ENCODE measurements at regions not wholly inside any gene's neighbourhood (a gene's known extent, or its start where the extent isn't known, plus 50 kb on each side); places are given as distances from the start of the nearest gene placed in this dataset.

GRCh38 chr5:4720831-4721230 is 419.3 kb upstream of the ADAMTS16 start:
- H3K56ac ChIP-seq (ENCODE audit: low read length) = no peak overlapping the region
- H2BK5ac ChIP-seq (ENCODE audit: low read length) = no peak overlapping the region
- H3K18ac ChIP-seq (ENCODE audit: low read length) = no peak overlapping the region
- no peaks in the 10 kb centered on the region for H3K79me2 ChIP-seq (ENCODE audit: control insufficient read depth, insufficient read depth, low read length)
- no CpG with 5 or more reads among the region's 6 CpGs for WGBS (ENCODE audit: extremely low coverage, insufficient coverage, low lambda C conversion rate)
- H3K27me3 ChIP-seq (ENCODE audit: insufficient read depth, low read length, poor library complexity) = no peaks in the 10 kb centered on the region
- no peaks in the 10 kb centered on the region for H3K36me3 ChIP-seq (ENCODE audit: control insufficient read depth, insufficient read depth, low read length)
- DNase-seq = peak; percentile 77
- no peak overlapping the region for H4K8ac ChIP-seq (ENCODE audit: low read depth, low read length)
- H2BK120ac ChIP-seq (ENCODE audit: low read depth, low read length) = no peak overlapping the region
- H3K23ac ChIP-seq (ENCODE audit: low read length) = no peak overlapping the region
- no peak overlapping the region for H3K27ac ChIP-seq (ENCODE audit: low read depth, low read length)
- no peaks in the 10 kb centered on the region for H3K79me1 ChIP-seq (ENCODE audit: low read length)
- no peak overlapping the region for H4K5ac ChIP-seq (ENCODE audit: low read length)
- no peak overlapping the region for H3K4ac ChIP-seq (ENCODE audit: low read depth, low read length)
- H2AK5ac ChIP-seq (ENCODE audit: low read length) = no peak overlapping the region
- no peak overlapping the region for H3K9ac ChIP-seq (ENCODE audit: low read length)
- H3K4me2 ChIP-seq (ENCODE audit: low read length) = no peak overlapping the region
- no peak overlapping the region for H3K4me3 ChIP-seq (ENCODE audit: low read length)
- H2BK15ac ChIP-seq (replicated peaks; ENCODE audit: low read depth) = no peak overlapping the region
- no peaks in the 10 kb centered on the region for H3K4me1 ChIP-seq (ENCODE audit: control insufficient read depth, low read depth, low read length)

DNA sequence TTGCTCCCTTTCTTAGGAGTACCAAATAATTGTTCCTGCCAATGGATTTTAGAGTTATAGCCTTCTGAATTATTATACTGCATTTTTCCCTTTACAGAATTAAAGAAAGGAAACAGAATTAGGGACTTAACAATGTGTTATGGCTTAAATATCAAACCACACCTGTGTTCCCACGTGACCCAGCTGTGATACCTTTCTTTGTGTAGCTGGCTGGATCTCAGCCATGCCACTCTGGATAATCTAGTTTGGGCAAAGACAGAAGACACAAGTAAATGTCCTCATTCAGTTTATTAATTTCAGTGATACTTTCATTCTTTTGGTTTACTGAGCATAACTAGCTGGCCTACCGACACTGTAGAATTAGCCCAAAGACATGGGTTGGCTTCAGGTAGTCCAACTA is 417.2 kb upstream of the ADAMTS16 start:
- H3K79me2 ChIP-seq (ENCODE audit: control insufficient read depth, insufficient read depth, low read length) = no peaks in the 10 kb centered on the region
- no peak overlapping the region for H2BK15ac ChIP-seq (replicated peaks; ENCODE audit: low read depth)
- H3K4me2 ChIP-seq (ENCODE audit: low read length) = no peak overlapping the region
- no peak overlapping the region for H3K27ac ChIP-seq (ENCODE audit: low read depth, low read length)
- H3K36me3 ChIP-seq (ENCODE audit: control insufficient read depth, insufficient read depth, low read length) = no peaks in the 10 kb centered on the region
- no peak overlapping the region for H4K5ac ChIP-seq (ENCODE audit: low read length)
- H3K18ac ChIP-seq (ENCODE audit: low read length) = no peak overlapping the region
- no peak overlapping the region for H2BK120ac ChIP-seq (ENCODE audit: low read depth, low read length)
- DNase-seq = no peak
- H3K27me3 ChIP-seq (ENCODE audit: insufficient read depth, low read length, poor library complexity) = no peaks in the 10 kb centered on the region
- no peak overlapping the region for H3K56ac ChIP-seq (ENCODE audit: low read length)
- no peak overlapping the region for H2BK5ac ChIP-seq (ENCODE audit: low read length)
- no peaks in the 10 kb centered on the region for H3K79me1 ChIP-seq (ENCODE audit: low read length)
- no peak overlapping the region for H3K4ac ChIP-seq (ENCODE audit: low read depth, low read length)
- H3K9ac ChIP-seq (ENCODE audit: low read length) = no peak overlapping the region
- H4K8ac ChIP-seq (ENCODE audit: low read depth, low read length) = no peak overlapping the region
- H3K23ac ChIP-seq (ENCODE audit: low read length) = no peak overlapping the region
- H3K4me1 ChIP-seq (ENCODE audit: control insufficient read depth, low read depth, low read length) = no peaks in the 10 kb centered on the region
- WGBS (ENCODE audit: extremely low coverage, insufficient coverage, low lambda C conversion rate) = no CpG with 5 or more reads among the region's 2 CpGs
- H3K4me3 ChIP-seq (ENCODE audit: low read length) = no peak overlapping the region
- H2AK5ac ChIP-seq (ENCODE audit: low read length) = no peak overlapping the region

DNA sequence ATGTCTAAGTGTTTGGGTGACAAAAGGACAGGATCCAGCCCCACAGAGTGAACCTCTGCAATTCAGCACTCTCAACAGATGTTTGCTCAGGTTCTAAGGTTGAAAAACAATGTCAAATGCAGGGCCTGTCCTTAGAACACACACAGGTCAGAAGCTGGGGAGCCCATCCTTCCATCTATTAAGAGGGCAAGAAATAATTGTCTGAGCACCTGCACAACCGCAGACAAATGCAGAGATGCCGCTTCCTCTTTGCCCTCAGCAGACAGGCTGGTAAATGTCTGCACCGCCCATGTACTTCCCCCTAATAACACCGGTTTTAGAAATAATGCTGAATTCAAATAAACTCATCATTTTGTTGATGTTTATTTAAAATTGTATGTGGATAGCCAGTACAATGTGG is 414.5 kb upstream of the ADAMTS16 start:
- DNase-seq = no peak
- Histone ChIP-seq H3K56ac (ENCODE audit: low read length) (no peak overlapping the region), H3K4me3 (ENCODE audit: low read length) (no peak overlapping the region), H2BK5ac (ENCODE audit: low read length) (no peak overlapping the region), H2BK15ac (replicated peaks; ENCODE audit: low read depth) (no peak overlapping the region), H3K79me1 (ENCODE audit: low read length) (no peaks in the 10 kb centered on the region), H3K18ac (ENCODE audit: low read length) (no peak overlapping the region), H3K27me3 (ENCODE audit: insufficient read depth, low read length, poor library complexity) (no peaks in the 10 kb centered on the region), H3K79me2 (ENCODE audit: control insufficient read depth, insufficient read depth, low read length) (no peaks in the 10 kb centered on the region), H3K4me1 (ENCODE audit: control insufficient read depth, low read depth, low read length) (no peaks in the 10 kb centered on the region), H3K4ac (ENCODE audit: low read depth, low read length) (no peak overlapping the region), H3K36me3 (ENCODE audit: control insufficient read depth, insufficient read depth, low read length) (no peaks in the 10 kb centered on the region), H4K5ac (ENCODE audit: low read length) (no peak overlapping the region), H3K27ac (ENCODE audit: low read depth, low read length) (no peak overlapping the region), H3K23ac (ENCODE audit: low read length) (no peak overlapping the region), H4K8ac (ENCODE audit: low read depth, low read length) (no peak overlapping the region), H3K4me2 (ENCODE audit: low read length) (no peak overlapping the region), H3K9ac (ENCODE audit: low read length) (no peak overlapping the region), H2AK5ac (ENCODE audit: low read length) (no peak overlapping the region), H2BK120ac (ENCODE audit: low read depth, low read length) (no peak overlapping the region)
- WGBS (ENCODE audit: extremely low coverage, insufficient coverage, low lambda C conversion rate) = no CpG with 5 or more reads among the region's 4 CpGs

GRCh38 chr5:4730279-4730678 is 409.9 kb upstream of the ADAMTS16 start:
- H3K27ac ChIP-seq (ENCODE audit: low read depth, low read length) = no peak overlapping the region
- no peaks in the 10 kb centered on the region for H3K79me1 ChIP-seq (ENCODE audit: low read length)
- no peak overlapping the region for H2BK15ac ChIP-seq (replicated peaks; ENCODE audit: low read depth)
- H4K5ac ChIP-seq (ENCODE audit: low read length) = no peak overlapping the region
- H3K36me3 ChIP-seq (ENCODE audit: control insufficient read depth, insufficient read depth, low read length) = no peaks in the 10 kb centered on the region
- H3K79me2 ChIP-seq (ENCODE audit: control insufficient read depth, insufficient read depth, low read length) = no peaks in the 10 kb centered on the region
- no peak overlapping the region for H3K18ac ChIP-seq (ENCODE audit: low read length)
- WGBS (ENCODE audit: extremely low coverage, insufficient coverage, low lambda C conversion rate) = no CpG with 5 or more reads among the region's 5 CpGs
- H3K27me3 ChIP-seq (ENCODE audit: insufficient read depth, low read length, poor library complexity) = no peaks in the 10 kb centered on the region
- H4K8ac ChIP-seq (ENCODE audit: low read depth, low read length) = no peak overlapping the region
- no peak overlapping the region for H3K23ac ChIP-seq (ENCODE audit: low read length)
- no peak overlapping the region for H2AK5ac ChIP-seq (ENCODE audit: low read length)
- no peak overlapping the region for H3K4me2 ChIP-seq (ENCODE audit: low read length)
- no peak overlapping the region for H3K9ac ChIP-seq (ENCODE audit: low read length)
- DNase-seq = no peak
- no peak overlapping the region for H3K4ac ChIP-seq (ENCODE audit: low read depth, low read length)
- no peaks in the 10 kb centered on the region for H3K4me1 ChIP-seq (ENCODE audit: control insufficient read depth, low read depth, low read length)
- H2BK5ac ChIP-seq (ENCODE audit: low read length) = no peak overlapping the region
- H3K4me3 ChIP-seq (ENCODE audit: low read length) = no peak overlapping the region
- no peak overlapping the region for H3K56ac ChIP-seq (ENCODE audit: low read length)
- no peak overlapping the region for H2BK120ac ChIP-seq (ENCODE audit: low read depth, low read length)

DNA sequence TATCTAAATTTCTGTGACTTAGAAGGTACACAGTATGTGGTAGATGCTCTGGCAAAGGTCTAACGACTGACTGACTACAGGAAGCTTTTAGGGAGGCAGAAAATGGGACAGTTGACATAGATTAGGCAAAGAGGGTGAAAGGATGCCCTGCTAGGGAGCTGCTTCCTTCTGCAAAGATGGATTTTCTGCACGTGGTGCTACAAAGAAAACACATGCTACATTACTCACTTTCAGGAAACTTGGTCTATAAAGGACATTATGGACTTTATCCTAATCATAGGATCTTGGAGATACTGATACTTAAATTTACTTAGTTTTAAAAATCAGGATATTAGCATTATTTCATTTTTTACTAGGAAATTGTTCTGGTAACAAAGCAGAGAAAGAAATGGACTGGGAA is 405.8 kb upstream of the ADAMTS16 start:
- no peak overlapping the region for H2BK15ac ChIP-seq (replicated peaks; ENCODE audit: low read depth)
- no CpG with 5 or more reads among the region's 2 CpGs for WGBS (ENCODE audit: extremely low coverage, insufficient coverage, low lambda C conversion rate)
- no peaks in the 10 kb centered on the region for H3K27me3 ChIP-seq (ENCODE audit: insufficient read depth, low read length, poor library complexity)
- H3K9ac ChIP-seq (ENCODE audit: low read length) = no peak overlapping the region
- H3K56ac ChIP-seq (ENCODE audit: low read length) = no peak overlapping the region
- H2AK5ac ChIP-seq (ENCODE audit: low read length) = no peak overlapping the region
- H4K8ac ChIP-seq (ENCODE audit: low read depth, low read length) = no peak overlapping the region
- H3K4me3 ChIP-seq (ENCODE audit: low read length) = no peak overlapping the region
- no peak overlapping the region for H2BK120ac ChIP-seq (ENCODE audit: low read depth, low read length)
- no peaks in the 10 kb centered on the region for H3K79me1 ChIP-seq (ENCODE audit: low read length)
- no peak overlapping the region for H3K27ac ChIP-seq (ENCODE audit: low read depth, low read length)
- no peak overlapping the region for H3K4me2 ChIP-seq (ENCODE audit: low read length)
- H2BK5ac ChIP-seq (ENCODE audit: low read length) = no peak overlapping the region
- no peak overlapping the region for H3K18ac ChIP-seq (ENCODE audit: low read length)
- H3K23ac ChIP-seq (ENCODE audit: low read length) = no peak overlapping the region
- H3K79me2 ChIP-seq (ENCODE audit: control insufficient read depth, insufficient read depth, low read length) = no peaks in the 10 kb centered on the region
- H3K4ac ChIP-seq (ENCODE audit: low read depth, low read length) = no peak overlapping the region
- H4K5ac ChIP-seq (ENCODE audit: low read length) = no peak overlapping the region
- no peaks in the 10 kb centered on the region for H3K4me1 ChIP-seq (ENCODE audit: control insufficient read depth, low read depth, low read length)
- no peaks in the 10 kb centered on the region for H3K36me3 ChIP-seq (ENCODE audit: control insufficient read depth, insufficient read depth, low read length)
- DNase-seq = no peak

DNA sequence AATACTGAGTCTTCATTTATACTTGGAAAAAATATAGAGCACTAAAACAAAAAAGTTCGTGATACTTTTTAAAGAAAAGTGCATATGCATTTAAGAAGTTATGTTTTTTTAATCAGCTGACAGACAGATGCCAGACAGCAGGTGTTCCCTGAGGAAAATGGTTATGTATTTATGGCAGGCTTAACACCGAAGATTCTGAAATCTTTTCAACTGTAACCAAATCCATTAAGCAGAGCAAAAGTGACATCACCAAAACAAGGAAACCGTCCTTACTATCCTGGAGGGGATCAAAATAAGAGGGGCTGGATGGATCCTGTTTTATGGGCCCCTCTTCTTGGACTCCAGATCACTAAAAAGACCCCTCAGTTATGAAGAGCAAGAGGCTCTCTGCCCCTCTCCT is 404.9 kb upstream of the ADAMTS16 start:
- Histone ChIP-seq H3K4ac (ENCODE audit: low read depth, low read length) (no peak overlapping the region), H3K56ac (ENCODE audit: low read length) (no peak overlapping the region), H3K4me3 (ENCODE audit: low read length) (no peak overlapping the region), H3K79me2 (ENCODE audit: control insufficient read depth, insufficient read depth, low read length) (no peaks in the 10 kb centered on the region), H3K18ac (ENCODE audit: low read length) (no peak overlapping the region), H3K27me3 (ENCODE audit: insufficient read depth, low read length, poor library complexity) (no peaks in the 10 kb centered on the region), H2BK120ac (ENCODE audit: low read depth, low read length) (no peak overlapping the region), H3K23ac (ENCODE audit: low read length) (no peak overlapping the region), H4K8ac (ENCODE audit: low read depth, low read length) (no peak overlapping the region), H2BK5ac (ENCODE audit: low read length) (no peak overlapping the region), H3K4me2 (ENCODE audit: low read length) (no peak overlapping the region), H4K5ac (ENCODE audit: low read length) (no peak overlapping the region), H3K27ac (ENCODE audit: low read depth, low read length) (no peak overlapping the region), H3K4me1 (ENCODE audit: control insufficient read depth, low read depth, low read length) (no peaks in the 10 kb centered on the region), H3K79me1 (ENCODE audit: low read length) (no peaks in the 10 kb centered on the region), H3K36me3 (ENCODE audit: control insufficient read depth, insufficient read depth, low read length) (no peaks in the 10 kb centered on the region), H2BK15ac (replicated peaks; ENCODE audit: low read depth) (no peak overlapping the region), H2AK5ac (ENCODE audit: low read length) (no peak overlapping the region), H3K9ac (ENCODE audit: low read length) (no peak overlapping the region)
- WGBS (ENCODE audit: extremely low coverage, insufficient coverage, low lambda C conversion rate) = no CpG with 5 or more reads among the region's 3 CpGs
- DNase-seq = no peak
